ENCODE measurements at regions not wholly inside any gene's neighbourhood (a gene's known extent, or its start where the extent isn't known, plus 50 kb on each side); places are given as distances from the start of the nearest gene placed in this dataset.

DNA sequence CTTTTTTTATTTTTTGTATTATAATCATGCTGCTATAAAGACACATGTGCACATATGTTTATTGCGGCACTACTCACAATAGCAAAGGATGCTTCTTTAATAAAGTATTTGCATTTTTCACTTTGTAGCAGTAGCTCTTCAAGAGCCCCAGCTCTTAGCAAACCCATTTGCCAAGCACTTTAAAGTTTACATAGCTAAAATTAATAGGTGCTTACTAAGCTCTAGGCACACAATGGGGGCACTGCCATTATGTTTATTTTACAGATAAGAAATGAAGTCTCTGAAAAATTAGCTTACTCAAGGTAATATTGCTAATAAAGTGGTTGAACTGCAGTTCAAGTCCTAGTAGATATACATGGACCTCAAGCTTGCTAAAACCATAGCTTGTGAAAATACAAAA is 230.3 kb upstream of the ARHGAP24 start:
- Histone ChIP-seq H3K36me3 (ENCODE audit: control insufficient read depth in 2 of 2, extremely low read depth in 1 of 2, insufficient read depth in 2 of 2, low read length in 2 of 2) (no peaks in the 10 kb centered on the region), H3K27me3 (ENCODE audit: control insufficient read depth in 2 of 2, insufficient read depth in 2 of 2, low read length in 2 of 2) (peaks cover 0 to 2% of the 10 kb centered on the region in 2 experiments), H2AFZ (ENCODE audit: low read depth, low read length) (no peak overlapping the region), H3K4me1 (ENCODE audit: control insufficient read depth, extremely low read depth, insufficient read depth, low read length) (no peaks in the 10 kb centered on the region), H3K79me2 (ENCODE audit: control insufficient read depth, insufficient read depth, low read length) (no peaks in the 10 kb centered on the region), H3K9ac (replicated peaks; ENCODE audit: extremely low read depth, insufficient read depth, low read length) (no peak overlapping the region), H3K4me2 (ENCODE audit: insufficient read depth, low read length) (no peak overlapping the region), H3K9me3 (replicated peaks; ENCODE audit: control insufficient read depth, insufficient read depth, low read length) (no peaks in the 10 kb centered on the region), H3K4me3 (replicated peaks in 1 of 3; ENCODE audit: insufficient read depth in 1 of 3, low read depth in 1 of 3, low read length in 3 of 3) (no peak overlapping the region), H4K20me1 (replicated peaks; ENCODE audit: control insufficient read depth, extremely low read depth, insufficient read depth, low read length) (no peaks in the 10 kb centered on the region), H3K9me1 (replicated peaks; ENCODE audit: control insufficient read depth, extremely low read depth, insufficient read depth, low read length) (no peaks in the 10 kb centered on the region), H3K27ac (ENCODE audit: insufficient read depth, low read depth, low read length) (no peak overlapping the region)
- no peak for DNase-seq (ENCODE audit: low read depth, low spot score)
- BruUV-seq (replicated peaks): no TSS peak
- TF ChIP-seq POLR2A (IDR thresholded peaks at IDR 0.05; ENCODE audit: low read depth, low read length): no peak
- TF ChIP-seq JUN (IDR thresholded peaks at IDR 0.05; ENCODE audit: borderline replicate concordance, insufficient read depth, insufficient read length, low read depth): no peak
- no peak for FAIRE-seq
- ChIA-PET CTCF (interaction anchor here (0.9 to 2.0 kb wide), 2 partner anchors 8 to 14 kb away, joined by 3 to 5 read pairs; no protein-coding TSS in a partner anchor), POLR2A (no interaction called here)
- dilution Hi-C loops (cut with MboI; ENCODE audit: extremely low pct_ligation_motif_present, low sequenced_read_pairs): no loop called here
- intact Hi-C loops (cut with micrococcal nuclease): no loop called here

GRCh38 chr4:85246055-85246454 is 228.9 kb upstream of the ARHGAP24 start:
- BruUV-seq (replicated peaks): no TSS peak
- CTCF ChIA-PET: no interaction called here
- Histone ChIP-seq H3K36me3 (ENCODE audit: control insufficient read depth in 2 of 2, extremely low read depth in 1 of 2, insufficient read depth in 2 of 2, low read length in 2 of 2) (no peaks in the 10 kb centered on the region), H2AFZ (ENCODE audit: low read depth, low read length) (no peak overlapping the region), H3K27me3 (ENCODE audit: control insufficient read depth in 2 of 2, insufficient read depth in 2 of 2, low read length in 2 of 2) (peaks cover 0 to 2% of the 10 kb centered on the region in 2 experiments), H3K79me2 (ENCODE audit: control insufficient read depth, insufficient read depth, low read length) (no peaks in the 10 kb centered on the region), H3K27ac (ENCODE audit: insufficient read depth, low read depth, low read length) (no peak overlapping the region), H3K4me1 (ENCODE audit: control insufficient read depth, extremely low read depth, insufficient read depth, low read length) (no peaks in the 10 kb centered on the region), H3K4me2 (ENCODE audit: insufficient read depth, low read length) (no peak overlapping the region), H3K4me3 (replicated peaks in 1 of 3; ENCODE audit: insufficient read depth in 1 of 3, low read depth in 1 of 3, low read length in 3 of 3) (no peak overlapping the region), H3K9me1 (replicated peaks; ENCODE audit: control insufficient read depth, extremely low read depth, insufficient read depth, low read length) (no peaks in the 10 kb centered on the region), H3K9ac (replicated peaks; ENCODE audit: extremely low read depth, insufficient read depth, low read length) (no peak overlapping the region), H3K9me3 (replicated peaks; ENCODE audit: control insufficient read depth, insufficient read depth, low read length) (no peaks in the 10 kb centered on the region), H4K20me1 (replicated peaks; ENCODE audit: control insufficient read depth, extremely low read depth, insufficient read depth, low read length) (no peaks in the 10 kb centered on the region)
- FAIRE-seq (no peak), DNase-seq (ENCODE audit: low read depth, low spot score) (no peak)
- POLR2A ChIA-PET: no interaction called here
- dilution Hi-C loops (cut with MboI; ENCODE audit: extremely low pct_ligation_motif_present, low sequenced_read_pairs) (no loop called here), intact Hi-C loops (cut with micrococcal nuclease) (no loop called here)
- no peak for TF ChIP-seq POLR2AphosphoS5 (IDR thresholded peaks at IDR 0.05; ENCODE audit: insufficient read depth, low read depth, low read length)
- TF ChIP-seq MYC (IDR thresholded peaks at IDR 0.05; ENCODE audit: low read depth, low read length): no peak
- TF ChIP-seq, protein P1, sequence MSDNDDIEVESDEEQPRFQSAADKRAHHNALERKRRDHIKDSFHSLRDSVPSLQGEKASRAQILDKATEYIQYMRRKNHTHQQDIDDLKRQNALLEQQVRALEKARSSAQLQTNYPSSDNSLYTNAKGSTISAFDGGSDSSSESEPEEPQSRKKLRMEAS (IDR thresholded peaks at IDR 0.05; ENCODE audit: insufficient read depth, insufficient read length): no peak
- TF ChIP-seq JUN (IDR thresholded peaks at IDR 0.05; ENCODE audit: borderline replicate concordance, insufficient read depth, insufficient read length, low read depth): no peak
- TF ChIP-seq EZH2 (IDR thresholded peaks at IDR 0.05; ENCODE audit: borderline replicate concordance, low read depth, low read length, severe bottlenecking): no peak
- TF ChIP-seq CTCF (IDR thresholded peaks at IDR 0.05; ENCODE audit: extremely low read depth in 1 of 2, insufficient read depth in 1 of 2, low read depth in 1 of 2, low read length in 2 of 2): no peak
- TF ChIP-seq FOS (IDR thresholded peaks at IDR 0.05; ENCODE audit: borderline replicate concordance, insufficient read depth, low read length): no peak
- TF ChIP-seq GATA2 (IDR thresholded peaks at IDR 0.05; ENCODE audit: insufficient read depth, insufficient read length, low read depth, low read length): no peak
- TF ChIP-seq POLR2A (IDR thresholded peaks at IDR 0.05; ENCODE audit: low read depth, low read length): no peak
